Upper lobe of right lung (tissue), 1 donor: ENCODE measurements at regions not wholly inside any gene's neighbourhood (a gene's known extent, or its start where the extent isn't known, plus 50 kb on each side); places are given as distances from the start of the nearest gene placed in this dataset.
"Not testable (repeated sequence)": the region's sequence is repeated elsewhere in the genome, so short reads cannot be mapped to it uniquely, and the experiment has no call there.

Experiments
- ATAC-seq: fragments of 200-7000 bp; cut with Tn5 transposase; one replicate; pipeline ENCODE4 v1.9.1; 2020; ENCODE audit warnings: mild to moderate bottlenecking, moderate library complexity
- DNase-seq: peaks from one replicate; pipeline ENCODE4 v3.0.0-alpha.2; 2020
- H3K27ac ChIP-seq: fragments of 200-600 bp; one replicate; pipeline ENCODE4 v1.8.0; 2022
- H3K27me3 ChIP-seq: fragments of 200-600 bp; one replicate; pipeline ENCODE4 v1.8.0; 2022; ENCODE audit warnings: mild to moderate bottlenecking
- H3K36me3 ChIP-seq: fragments of 200-600 bp; one replicate; pipeline ENCODE4 v1.8.0; 2022
- H3K4me1 ChIP-seq: fragments of 200-600 bp; one replicate; pipeline ENCODE4 v1.8.0; 2022
- H3K4me3 ChIP-seq: fragments of 200-600 bp; one replicate; pipeline ENCODE4 v1.8.0; 2022; ENCODE audit warnings: mild to moderate bottlenecking
- H3K9me3 ChIP-seq: fragments of 200-600 bp; one replicate; pipeline ENCODE4 v1.8.0; 2022
- intact Hi-C: fragments of 100-400 bp; cut with DNase I; formaldehyde crosslinking; loops from one replicate; pipeline ENCODE4 v1.11.0; 2022
- donor health status: DM: no; HTN: yes; CAD: no; lungs with severe emphysema.

GRCh38 chr15:22179043-22179442 lies 98.7 kb downstream of the OR4M2 start:
- ATAC-seq, H3K27ac ChIP-seq, H3K27me3 ChIP-seq, H3K4me1 ChIP-seq, H3K4me3 ChIP-seq, H3K9me3 ChIP-seq, DNase-seq, intact Hi-C loops, H3K36me3 ChIP-seq: not testable (repeated sequence)

GRCh38 chr15:22180611-22181010 lies 100.3 kb downstream of the OR4M2 start:
- not testable (repeated sequence) for H3K36me3 ChIP-seq, ATAC-seq

GRCh38 chr15:22184678-22185077 lies 104.4 kb downstream of the OR4M2 start:
- intact Hi-C loops, H3K27me3 ChIP-seq, H3K4me3 ChIP-seq, ATAC-seq, H3K36me3 ChIP-seq, H3K4me1 ChIP-seq, DNase-seq, H3K27ac ChIP-seq, H3K9me3 ChIP-seq: not testable (repeated sequence)

More at GRCh38 chr15:22180611-22181010, 100.3 kb downstream of the OR4M2 start:
- H3K27me3 ChIP-seq, H3K4me3 ChIP-seq, H3K4me1 ChIP-seq, DNase-seq, intact Hi-C loops, H3K27ac ChIP-seq, H3K9me3 ChIP-seq: not testable (repeated sequence)

DNA sequence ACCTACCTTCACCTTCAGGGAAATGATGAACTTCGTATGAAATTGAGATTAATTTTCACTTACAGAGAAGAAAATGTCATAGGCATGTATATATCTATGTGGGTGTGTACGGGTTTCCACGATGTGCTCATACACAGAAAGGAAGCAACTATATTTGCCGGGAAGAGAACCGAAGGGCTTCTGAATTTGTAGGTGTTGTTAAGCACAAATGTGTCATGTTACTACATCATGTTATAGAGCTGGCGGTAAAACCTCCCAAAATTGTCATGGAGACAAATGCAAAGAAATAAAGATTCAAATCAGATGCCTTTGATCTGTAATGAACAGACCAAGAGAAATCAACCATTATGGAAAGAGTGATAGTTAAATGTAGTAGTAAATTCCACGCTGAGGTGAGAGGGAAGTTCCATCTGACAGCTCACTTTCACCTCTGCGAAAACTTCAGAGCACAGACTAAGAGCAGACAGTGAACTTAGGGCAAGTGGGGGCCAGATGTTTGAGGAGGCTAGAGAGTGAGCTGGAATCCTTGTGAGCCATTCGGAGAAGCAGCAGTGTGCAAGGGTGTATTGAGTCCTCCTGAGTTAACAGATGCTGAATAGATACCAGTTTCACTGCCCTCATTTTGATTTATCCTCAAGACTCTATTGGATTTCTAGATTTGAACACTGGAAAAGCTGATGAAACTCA lies 106.7 kb downstream of the OR4M2 start:
- H3K36me3 ChIP-seq, DNase-seq: not testable (repeated sequence)

GRCh38 chr15:22191818-22192217 lies 111.5 kb downstream of the OR4M2 start:
- H3K4me3 ChIP-seq, H3K9me3 ChIP-seq, intact Hi-C loops, H3K36me3 ChIP-seq, H3K4me1 ChIP-seq, H3K27me3 ChIP-seq, DNase-seq, H3K27ac ChIP-seq: not testable (repeated sequence)
- ATAC-seq = peak; percentile 57

More for the DNA sequence above, 106.7 kb downstream of the OR4M2 start:
- H3K4me1 ChIP-seq, H3K4me3 ChIP-seq, ATAC-seq, H3K9me3 ChIP-seq, H3K27me3 ChIP-seq, H3K27ac ChIP-seq, intact Hi-C loops: not testable (repeated sequence)

DNA sequence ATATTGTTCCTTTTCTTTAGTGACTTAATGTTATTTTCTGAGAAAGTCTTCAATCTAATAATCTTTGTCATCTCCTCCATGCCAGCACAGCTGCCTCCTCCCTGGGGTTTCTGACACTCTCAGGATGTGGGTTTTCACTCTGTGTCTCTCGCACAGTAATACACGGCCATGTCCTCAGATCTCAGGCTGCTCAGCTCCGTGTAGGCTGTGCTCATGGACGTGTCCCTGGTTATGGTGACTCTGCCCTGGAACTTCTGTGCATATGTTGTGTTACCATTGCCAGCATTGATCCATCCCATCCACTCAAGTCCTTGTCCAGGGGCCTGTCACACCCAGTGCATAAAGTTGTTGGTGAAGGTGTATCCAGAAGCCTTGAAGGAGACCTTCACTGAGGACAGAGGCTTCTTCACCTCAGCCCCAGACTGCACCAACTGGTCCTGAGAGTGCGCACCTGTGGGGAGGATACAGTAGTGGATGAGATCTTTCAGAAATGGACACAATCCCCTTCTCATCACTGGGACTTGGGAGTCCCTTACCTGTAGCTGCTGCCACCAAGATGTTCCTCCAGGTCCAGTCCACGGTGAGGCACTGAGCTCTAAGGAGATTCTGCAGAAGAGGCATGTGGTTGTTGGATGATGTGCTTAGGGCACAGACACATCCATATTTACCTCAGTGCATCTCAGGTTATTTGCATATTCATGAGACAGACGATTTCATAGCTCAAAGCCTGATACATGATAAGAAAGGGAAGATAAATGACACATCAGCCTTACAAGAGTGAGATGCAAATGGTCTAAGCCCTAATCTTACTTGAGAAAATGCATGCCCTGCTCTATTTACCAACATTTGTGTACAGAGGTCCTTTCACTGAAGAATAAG lies 114.7 kb downstream of the OR4M2 start:
- H3K27me3 ChIP-seq, intact Hi-C loops, H3K9me3 ChIP-seq: not testable (repeated sequence)

DNA sequence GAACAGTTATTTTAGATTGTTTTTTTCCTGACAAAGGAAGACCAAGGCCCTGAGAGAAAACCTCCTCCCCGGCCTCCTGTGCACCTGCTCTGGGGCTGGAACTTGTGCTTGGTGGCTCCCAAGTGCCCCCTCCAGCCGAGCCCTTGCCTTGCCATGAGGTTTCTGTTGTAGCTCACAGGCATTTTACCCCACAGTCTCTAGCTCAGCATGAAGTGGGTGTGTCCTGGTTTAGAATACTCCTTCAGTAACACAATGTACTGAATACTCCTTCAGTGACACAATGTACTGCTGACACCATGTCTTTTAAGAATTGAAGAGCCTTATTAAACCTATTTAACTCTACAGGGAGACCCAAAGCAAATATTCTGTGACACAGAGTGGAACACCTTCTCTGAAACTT lies 116.1 kb downstream of the OR4M2 start:
- H3K4me3 ChIP-seq, H3K27me3 ChIP-seq, H3K36me3 ChIP-seq, DNase-seq, H3K9me3 ChIP-seq, H3K4me1 ChIP-seq, H3K27ac ChIP-seq, intact Hi-C loops: not testable (repeated sequence)
- ATAC-seq = peak; percentile 85

More for the DNA sequence above, 114.7 kb downstream of the OR4M2 start:
- H3K4me1 ChIP-seq, H3K36me3 ChIP-seq, H3K27ac ChIP-seq, ATAC-seq, H3K4me3 ChIP-seq, DNase-seq: not testable (repeated sequence)

DNA sequence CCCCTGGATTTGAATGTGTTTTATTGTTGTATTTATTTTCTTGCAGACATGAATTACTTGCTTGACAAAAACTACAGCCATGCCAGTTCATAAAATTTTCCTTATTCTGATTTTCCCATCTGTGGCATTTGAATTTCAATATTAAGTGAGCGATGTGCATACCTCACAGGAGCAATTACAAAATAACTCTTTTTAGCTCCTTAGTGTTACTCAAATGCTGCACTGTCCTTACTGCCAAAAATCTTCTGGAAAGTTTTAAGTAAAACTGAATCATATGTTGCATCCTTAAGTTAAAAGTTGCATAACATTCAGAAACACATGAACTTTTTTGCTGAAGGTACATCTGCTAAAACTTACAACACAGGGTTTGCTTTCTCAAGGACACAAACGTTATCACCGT lies 120.1 kb downstream of the OR4M2 start:
- H3K27ac ChIP-seq, H3K36me3 ChIP-seq, intact Hi-C loops, H3K4me1 ChIP-seq, H3K9me3 ChIP-seq, H3K27me3 ChIP-seq, DNase-seq, ATAC-seq, H3K4me3 ChIP-seq: not testable (repeated sequence)

GRCh38 chr15:22201993-22202659 lies 121.8 kb downstream of the OR4M2 start:
- DNase-seq, ATAC-seq, H3K4me3 ChIP-seq, H3K36me3 ChIP-seq, H3K9me3 ChIP-seq, H3K27ac ChIP-seq, intact Hi-C loops, H3K4me1 ChIP-seq, H3K27me3 ChIP-seq: not testable (repeated sequence)

GRCh38 chr15:22203208-22203607 lies 122.9 kb downstream of the OR4M2 start:
- H3K27me3 ChIP-seq, intact Hi-C loops, H3K27ac ChIP-seq, H3K4me1 ChIP-seq, H3K36me3 ChIP-seq, DNase-seq, H3K4me3 ChIP-seq, H3K9me3 ChIP-seq: not testable (repeated sequence)
- ATAC-seq = peak; percentile 66

DNA sequence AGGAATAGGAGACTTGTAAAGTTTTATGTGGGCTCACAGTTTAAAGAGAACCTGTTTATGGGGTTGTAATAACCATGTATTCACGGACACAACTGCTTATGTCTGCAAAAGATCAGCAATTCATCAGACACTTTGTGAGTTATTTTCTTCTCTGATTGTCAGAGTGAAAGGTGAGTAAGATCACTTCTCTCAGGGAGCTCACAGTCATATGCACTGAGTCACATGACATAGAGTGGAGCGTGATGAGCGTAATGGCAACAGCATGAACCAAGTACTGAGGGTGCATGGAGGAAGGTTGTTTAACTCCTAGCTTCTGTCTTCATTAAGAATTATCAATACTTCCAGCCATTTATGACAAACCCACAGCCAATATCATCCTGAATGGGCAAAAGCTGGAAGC lies 128.8 kb downstream of the OR4M2 start:
- intact Hi-C loops, H3K4me1 ChIP-seq, H3K9me3 ChIP-seq, H3K27me3 ChIP-seq, H3K27ac ChIP-seq, H3K4me3 ChIP-seq, ATAC-seq, DNase-seq, H3K36me3 ChIP-seq: not testable (repeated sequence)

DNA sequence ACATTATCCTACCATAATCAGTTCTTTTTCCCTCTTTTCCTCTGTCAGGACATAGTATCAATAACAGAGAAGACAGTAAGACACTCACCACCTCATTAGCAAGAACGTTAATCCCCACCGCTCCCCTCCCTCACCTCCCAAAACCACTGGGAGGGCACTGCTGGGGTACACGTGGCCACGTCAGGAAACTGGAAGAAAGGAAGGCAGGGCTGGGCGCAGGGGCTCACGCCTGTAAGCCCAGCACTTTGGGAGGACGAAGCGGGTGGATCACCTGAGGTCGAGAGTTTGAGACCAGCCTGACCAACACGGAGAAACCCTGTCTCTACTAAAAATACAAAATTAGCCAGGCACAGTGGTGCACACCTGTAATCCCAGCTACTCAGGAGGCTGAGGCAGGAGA lies 142.3 kb downstream of the OR4M2 start:
- H3K9me3 ChIP-seq, H3K4me3 ChIP-seq, ATAC-seq, intact Hi-C loops, H3K27me3 ChIP-seq, H3K27ac ChIP-seq, H3K36me3 ChIP-seq, H3K4me1 ChIP-seq: not testable (repeated sequence)
- peak; percentile 55 for DNase-seq
